SK-N-MC (cell line): ENCODE measurements at regions not wholly inside any gene's neighbourhood (a gene's known extent, or its start where the extent isn't known, plus 50 kb on each side); places are given as distances from the start of the nearest gene placed in this dataset.

Experiments used
- EZH2 ChIP-seq: fragments of 200-600 bp; sonication (generic); IDR thresholded peaks from one replicate; pipeline ENCODE4 v1.6.1; 2017; ENCODE audit warnings: antibody characterized with exemption
- POLR2AphosphoS5 ChIP-seq: IDR thresholded peaks from 2 replicates; pipeline ENCODE4 v1.6.1; 2012; ENCODE audit warnings: mild to moderate bottlenecking, low read depth, low read length, borderline replicate concordance

- no peak for TF ChIP-seq EZH2
- TF ChIP-seq POLR2AphosphoS5 = no peak
Observed at GRCh38 chr19:31817971-31818797, 468.9 kb upstream of the TSHZ3 start.
